K562 (cell line): ENCODE measurements at regions not wholly inside any gene's neighbourhood (a gene's known extent, or its start where the extent isn't known, plus 50 kb on each side); places are given as distances from the start of the nearest gene placed in this dataset.
"Not testable (repeated sequence)": the region's sequence is repeated elsewhere in the genome, so short reads cannot be mapped to it uniquely, and the experiment has no call there.

Experiments
- ATAC-seq: fragments of 200-7000 bp; cut with Tn5 transposase; 3 replicates; pipeline ENCODE4 v1.9.1; 2020; ENCODE audit warnings: moderate library complexity
- BruUV-seq: library from RNA; stranded (reverse); fragments of 400-500 nt; replicated peaks from 2 replicates; lab custom pipeline; 2021; lab: Mats Ljungman, UMichigan
- CTCF ChIA-PET: fragments of 300-600 bp; formaldehyde crosslinking; extraction: SDS; loops from one replicate; lab custom pipeline; 2021; ENCODE audit warnings: low intra/inter-chr PET ratio; lab: Yijun Ruan, JAX
- POLR2A ChIA-PET: fragments of 300-600, 350-650 bp; sonication (Branson Sonifier 250); formaldehyde crosslinking; extraction: SDS; loops from one replicate; lab custom pipeline; 2021; ENCODE audit warnings: antibody characterized with exemption, inconsistent platforms; lab: Yijun Ruan, JAX
- DNase-seq, 4 experiments: peaks; one replicate each; pipeline versions ENCODE4 v3.0.0 to v3.0.0-alpha.2; 2011 to 2018; ENCODE audit warnings: low spot score in 3 of 4, mixed read lengths in 3 of 4; ENCODE audit errors: extremely low read depth in 1 of 4
- FAIRE-seq: peaks from 2 replicates; lab custom pipeline; 2011; peaks lifted over from hg19 to GRCh38; lab: Jason Lieb, UNC
- H2AFZ ChIP-seq: 2 replicates; pipeline ENCODE4 v1.6.0; 2011; ENCODE audit warnings: low read depth, low read length, control low read depth, inconsistent platforms
- H3K27ac ChIP-seq: fragments of 200-600 bp; 3 replicates; pipeline ENCODE4 v1.8.0; 2011; ENCODE audit warnings: low read depth, mild to moderate bottlenecking, control low read depth, inconsistent platforms, low read length, moderate library complexity, mixed read lengths; ENCODE audit errors: extremely low read depth
- H3K27me3 ChIP-seq, 2 experiments: fragments of 300-600 bp in 1 of 2; 2 replicates in 1 of 2; 3 replicates in 1 of 2; pipeline versions ENCODE4 v1.6.0 to v1.8.0; 2011; ENCODE audit warnings: inconsistent platforms in 2 of 2, low read length in 2 of 2, mild to moderate bottlenecking in 1 of 2, mixed read lengths in 1 of 2, moderate library complexity in 1 of 2; ENCODE audit not compliant: control insufficient read depth in 2 of 2, insufficient read depth in 2 of 2
- H3K36me3 ChIP-seq: fragments of 300-600 bp; 3 replicates; pipeline ENCODE4 v1.8.0; 2011; ENCODE audit warnings: mild to moderate bottlenecking, low read length, inconsistent platforms; ENCODE audit not compliant: control insufficient read depth, insufficient read depth
- H3K4me1 ChIP-seq, 2 experiments: fragments of 200-600 bp in 1 of 2; replicated peaks in 1 of 2; 2 replicates in 1 of 2; 3 replicates in 1 of 2; pipeline versions ENCODE4 v1.5.1 to v1.8.0; 2011; ENCODE audit warnings: inconsistent platforms in 2 of 2, low read length in 2 of 2, mild to moderate bottlenecking in 1 of 2, mixed read lengths in 1 of 2, moderate library complexity in 1 of 2; ENCODE audit not compliant: control insufficient read depth in 2 of 2, insufficient read depth in 2 of 2
- H3K4me2 ChIP-seq: 2 replicates; pipeline ENCODE4 v1.6.1; 2011; ENCODE audit warnings: low read length, control low read depth, inconsistent platforms, mixed read lengths; ENCODE audit not compliant: insufficient read depth
- H3K4me3 ChIP-seq: fragments of 200-600 bp; sonication (generic), shearing (Covaris generic); 2 replicates; pipeline ENCODE4 v1.5.1; 2016; ENCODE audit warnings: control low read depth, inconsistent platforms
- H3K79me2 ChIP-seq: fragments of 200-600 bp; 3 replicates; pipeline ENCODE4 v1.8.0; 2011; ENCODE audit warnings: low read length, inconsistent platforms; ENCODE audit not compliant: control insufficient read depth, insufficient read depth
- H3K9ac ChIP-seq, 2 experiments: 2 replicates each; pipeline versions ENCODE4 v1.6.0 to v1.6.1; 2011; ENCODE audit warnings: low read depth in 2 of 2, low read length in 2 of 2, control low read depth in 1 of 2, inconsistent platforms in 1 of 2, mild to moderate bottlenecking in 1 of 2, mixed read lengths in 1 of 2; ENCODE audit not compliant: insufficient read depth in 1 of 2
- H3K9me1 ChIP-seq: one replicate; pipeline ENCODE4 v1.6.0; 2011; ENCODE audit warnings: inconsistent platforms, mild to moderate bottlenecking, low read length, moderate library complexity; ENCODE audit not compliant: control insufficient read depth, insufficient read depth
- H3K9me3 ChIP-seq: replicated peaks from 2 replicates; pipeline ENCODE4 v1.5.1; 2011; ENCODE audit warnings: low read depth, low read length, inconsistent platforms; ENCODE audit not compliant: control insufficient read depth, insufficient read depth
- H4K20me1 ChIP-seq: replicated peaks from 2 replicates; pipeline ENCODE4 v1.6.1; 2011; ENCODE audit warnings: low read length, inconsistent platforms, mixed read lengths; ENCODE audit not compliant: control insufficient read depth, insufficient read depth
- WGBS: fragments of 100-300 bp; shearing (Covaris generic); methylation state at CpG from one replicate; pipeline ENCODE4 v1.1.6; 2016; ENCODE audit warnings: low coverage, mixed read lengths; ENCODE audit not compliant: insufficient coverage; ENCODE audit errors: missing lambda C conversion rate; 5-methylcytosine and 5-hydroxymethylcytosine counted together
- in situ Hi-C: fragments of 300-500 bp; cut with MboI; formaldehyde crosslinking; loops from 4 replicates; pipeline ENCODE4 v1.15.0; 2018; ENCODE audit warnings: inconsistent platforms, mixed read lengths
- intact Hi-C: fragments of 100-400 bp; cut with micrococcal nuclease; formaldehyde crosslinking; loops from 2 replicates; pipeline ENCODE4 v1.14.2; 2022

- 0% methylated on average over 1 of the region's 1 CpG for WGBS
- H3K36me3 ChIP-seq, H3K27ac ChIP-seq, DNase-seq, H2AFZ ChIP-seq, BruUV-seq, H4K20me1 ChIP-seq, CTCF ChIA-PET, H3K9ac ChIP-seq, H3K4me1 ChIP-seq, H3K9me3 ChIP-seq, H3K4me3 ChIP-seq, POLR2A ChIA-PET, in situ Hi-C loops, FAIRE-seq, intact Hi-C loops, H3K79me2 ChIP-seq, ATAC-seq, H3K4me2 ChIP-seq, H3K27me3 ChIP-seq, H3K9me1 ChIP-seq: not testable (repeated sequence)
These were observed 320.9 kb upstream of the SETBP1 start for GRCh38 chr18:44359741-44360140.

DNA sequence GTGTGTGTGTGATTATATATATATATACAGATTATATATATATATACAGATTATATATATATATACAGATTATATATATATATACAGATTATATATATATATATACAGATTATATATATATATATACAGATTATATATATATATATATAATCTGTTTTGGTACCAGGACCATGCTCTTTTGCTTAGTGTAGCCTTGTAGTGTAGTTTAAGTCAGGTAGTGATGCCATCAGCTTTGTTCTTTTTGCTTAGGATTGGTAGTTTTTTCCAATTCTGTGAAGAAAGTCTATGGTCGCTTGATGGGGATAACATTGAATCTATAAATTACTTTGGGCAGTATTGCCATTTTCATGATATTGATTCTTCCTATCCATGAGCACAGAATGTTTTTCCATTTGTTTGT is 318.5 kb upstream of the SETBP1 start:
- H3K9me3 ChIP-seq, H2AFZ ChIP-seq, DNase-seq, BruUV-seq, H3K27me3 ChIP-seq, H3K79me2 ChIP-seq, H3K9ac ChIP-seq, H3K4me2 ChIP-seq, H3K36me3 ChIP-seq, intact Hi-C loops, H3K4me3 ChIP-seq, in situ Hi-C loops, H3K4me1 ChIP-seq, H3K27ac ChIP-seq, H4K20me1 ChIP-seq, ATAC-seq, FAIRE-seq, CTCF ChIA-PET, H3K9me1 ChIP-seq: not testable (repeated sequence)
- WGBS = 0% methylated on average over 1 of the region's 1 CpG
- POLR2A ChIA-PET = interaction anchor here (0.8 kb wide), 1 partner anchor 941 kb away, joined by 4 read pairs; no protein-coding TSS in a partner anchor
